ENCODE measurements at regions not wholly inside any gene's neighbourhood (a gene's known extent, or its start where the extent isn't known, plus 50 kb on each side); places are given as distances from the start of the nearest gene placed in this dataset.

- FAIRE-seq (no peak), DNase-seq (ENCODE audit: insufficient read length, low spot score) (no peak)
- TF ChIP-seq CTCF (IDR thresholded peaks at IDR 0.05; ENCODE audit: insufficient read depth, missing control alignments) = no peak
Observed at GRCh38 chr10:77710081-77710551, 72.5 kb upstream of the KCNMA1 start.

- DNase-seq (ENCODE audit: insufficient read length, low spot score) (no peak), FAIRE-seq (no peak)
- TF ChIP-seq CTCF (IDR thresholded peaks at IDR 0.05; ENCODE audit: insufficient read depth, missing control alignments) = no peak
Observed at GRCh38 chr10:77707570-77707969, 70.0 kb upstream of the KCNMA1 start.

- no peak for TF ChIP-seq CTCF (IDR thresholded peaks at IDR 0.05; ENCODE audit: insufficient read depth, missing control alignments)
- DNase-seq (ENCODE audit: insufficient read length, low spot score) (no peak), FAIRE-seq (no peak)
Observed at GRCh38 chr10:77702166-77702565, 64.6 kb upstream of the KCNMA1 start.

GRCh38 chr10:77700086-77700485, 62.5 kb upstream of the KCNMA1 start:
- no peak for TF ChIP-seq CTCF (IDR thresholded peaks at IDR 0.05; ENCODE audit: insufficient read depth, missing control alignments)
- DNase-seq (ENCODE audit: insufficient read length, low spot score) (no peak), FAIRE-seq (no peak)

- no peak for TF ChIP-seq CTCF (IDR thresholded peaks at IDR 0.05; ENCODE audit: insufficient read depth, missing control alignments)
- no peak for FAIRE-seq
- DNase-seq (ENCODE audit: insufficient read length, low spot score) = no peak
Observed at GRCh38 chr10:77699080-77699645, 61.6 kb upstream of the KCNMA1 start.

- FAIRE-seq (no peak), DNase-seq (ENCODE audit: insufficient read length, low spot score) (no peak)
- no peak for TF ChIP-seq CTCF (IDR thresholded peaks at IDR 0.05; ENCODE audit: insufficient read depth, missing control alignments)
Observed at GRCh38 chr10:77698267-77698931, 60.8 kb upstream of the KCNMA1 start.

GRCh38 chr10:77696584-77696983, 59.0 kb upstream of the KCNMA1 start:
- DNase-seq (ENCODE audit: insufficient read length, low spot score) (no peak), FAIRE-seq (no peak)
- TF ChIP-seq CTCF (IDR thresholded peaks at IDR 0.05; ENCODE audit: insufficient read depth, missing control alignments) = no peak

All from D721Med (cell line).